Activated T-cell treated with anti-CD3 and anti-CD28 coated beads for 4 hours (primary cell): ENCODE measurements at regions not wholly inside any gene's neighbourhood (a gene's known extent, or its start where the extent isn't known, plus 50 kb on each side); places are given as distances from the start of the nearest gene placed in this dataset.

Experiments
- DNase-seq: peaks from one replicate; pipeline ENCODE4 v3.0.0-alpha.2; 2020

DNA sequence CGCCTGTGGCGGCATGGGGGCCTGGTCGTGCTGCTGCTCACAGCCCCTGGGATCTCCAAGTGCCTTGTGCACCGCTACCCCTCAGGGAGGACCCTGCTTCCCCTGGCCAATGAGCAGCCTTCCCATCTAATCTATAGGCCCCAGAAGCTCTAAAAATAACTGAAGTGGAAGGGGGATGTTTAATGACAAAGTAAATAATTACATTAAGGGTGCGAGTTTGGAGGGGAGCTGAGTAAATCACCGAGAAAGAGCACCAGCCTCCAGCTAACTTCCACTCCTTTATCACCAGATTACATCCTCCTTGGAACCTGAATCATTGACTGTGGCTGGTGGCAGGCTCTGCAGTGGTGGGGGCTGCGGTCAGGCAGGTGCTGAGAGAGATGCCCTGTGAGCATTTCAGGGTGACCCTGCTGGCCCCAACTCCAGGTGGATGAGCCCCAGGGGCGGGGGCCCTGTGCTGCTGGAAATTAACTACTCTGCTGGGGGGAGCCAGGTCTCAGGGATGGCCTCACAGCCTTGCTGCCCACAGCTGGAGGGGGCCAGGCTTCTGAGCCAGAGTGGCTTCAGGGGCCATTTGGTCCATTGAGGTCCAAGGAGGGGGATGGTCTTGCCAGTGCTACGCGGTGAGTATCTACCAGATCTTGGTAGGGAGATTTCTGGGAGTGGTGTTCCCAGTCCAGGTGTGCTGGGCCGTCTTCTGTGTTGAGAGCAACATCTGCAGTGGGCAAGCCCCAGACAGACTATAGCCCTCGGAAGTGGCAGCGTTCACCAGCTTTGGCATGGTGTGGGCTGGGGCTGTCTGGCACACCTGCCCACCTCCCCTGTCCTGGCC, 74.2 kb downstream of the GLI2 start:
- DNase-seq: no peak

DNA sequence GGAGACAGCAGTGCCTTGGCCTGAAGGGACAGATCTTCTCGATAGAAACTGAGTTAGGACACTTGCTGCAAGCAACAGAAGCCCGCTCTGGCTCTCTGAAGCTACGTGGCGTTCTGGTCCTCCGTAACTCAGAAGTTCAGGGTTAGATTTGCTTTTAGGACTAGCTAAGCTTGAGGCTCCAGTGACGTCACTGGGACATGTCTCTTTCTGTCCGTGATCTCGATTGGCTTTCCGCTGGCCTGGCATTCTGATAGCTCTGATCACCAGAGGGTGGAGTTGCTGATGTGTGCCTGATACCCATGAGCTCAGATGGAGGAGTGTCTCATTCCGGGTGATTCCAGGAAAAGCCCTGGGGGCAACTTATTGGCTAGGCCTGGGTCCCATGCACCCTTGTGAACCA, 75.0 kb downstream of the GLI2 start:
- DNase-seq: no peak

GRCh38 chr2:120812866-120813265, 77.2 kb downstream of the GLI2 start:
- no peak for DNase-seq

DNA sequence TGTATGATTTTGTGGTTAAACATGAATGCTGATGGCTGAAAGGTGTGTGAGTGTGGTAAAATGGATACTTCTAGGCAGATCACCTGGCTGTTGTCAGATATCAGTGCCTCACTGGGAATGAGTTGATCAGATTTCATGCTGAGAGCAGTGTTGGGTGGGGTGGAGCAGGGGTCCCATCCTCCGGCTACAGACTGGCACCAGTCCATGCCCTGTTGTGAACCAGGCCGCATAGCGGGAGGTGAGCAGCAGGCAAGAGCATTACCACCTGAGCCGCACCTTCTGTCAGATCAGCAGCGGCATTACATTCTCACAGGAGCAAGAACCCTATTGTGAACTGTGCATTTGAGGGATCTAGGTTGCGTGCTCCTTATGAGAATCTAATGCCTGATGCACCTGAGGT, 78.7 kb downstream of the GLI2 start:
- DNase-seq: no peak

DNA sequence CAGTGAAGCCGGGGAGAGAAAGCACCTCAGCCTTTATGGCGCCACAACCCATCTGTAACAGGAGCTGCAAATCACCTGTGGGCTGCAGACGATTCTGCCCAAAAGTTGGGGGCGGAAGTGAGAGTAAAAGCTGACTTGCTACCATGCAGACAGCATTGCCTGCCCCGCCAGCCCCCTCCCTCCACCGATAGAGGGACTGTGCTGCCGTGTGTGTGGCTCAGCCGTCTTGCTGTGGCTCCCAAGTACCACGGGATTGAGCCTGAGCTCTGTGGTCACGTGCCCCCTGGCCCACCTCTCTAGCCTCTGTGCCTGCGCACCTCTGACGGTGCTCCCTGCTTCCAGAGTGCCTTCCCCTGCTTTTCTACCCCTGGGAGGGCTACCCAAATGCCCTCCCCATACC, 79.6 kb downstream of the GLI2 start:
- no peak for DNase-seq

- DNase-seq: no peak
Measured at GRCh38 chr2:120817136-120817955, 81.7 kb downstream of the GLI2 start.

- DNase-seq: no peak
Measured at GRCh38 chr2:120817956-120818325, 82.3 kb downstream of the GLI2 start.

- DNase-seq: no peak
Measured at GRCh38 chr2:120818441-120818920, 82.8 kb downstream of the GLI2 start.

GRCh38 chr2:120819720-120820210, 84.1 kb downstream of the GLI2 start:
- no peak for DNase-seq

DNA sequence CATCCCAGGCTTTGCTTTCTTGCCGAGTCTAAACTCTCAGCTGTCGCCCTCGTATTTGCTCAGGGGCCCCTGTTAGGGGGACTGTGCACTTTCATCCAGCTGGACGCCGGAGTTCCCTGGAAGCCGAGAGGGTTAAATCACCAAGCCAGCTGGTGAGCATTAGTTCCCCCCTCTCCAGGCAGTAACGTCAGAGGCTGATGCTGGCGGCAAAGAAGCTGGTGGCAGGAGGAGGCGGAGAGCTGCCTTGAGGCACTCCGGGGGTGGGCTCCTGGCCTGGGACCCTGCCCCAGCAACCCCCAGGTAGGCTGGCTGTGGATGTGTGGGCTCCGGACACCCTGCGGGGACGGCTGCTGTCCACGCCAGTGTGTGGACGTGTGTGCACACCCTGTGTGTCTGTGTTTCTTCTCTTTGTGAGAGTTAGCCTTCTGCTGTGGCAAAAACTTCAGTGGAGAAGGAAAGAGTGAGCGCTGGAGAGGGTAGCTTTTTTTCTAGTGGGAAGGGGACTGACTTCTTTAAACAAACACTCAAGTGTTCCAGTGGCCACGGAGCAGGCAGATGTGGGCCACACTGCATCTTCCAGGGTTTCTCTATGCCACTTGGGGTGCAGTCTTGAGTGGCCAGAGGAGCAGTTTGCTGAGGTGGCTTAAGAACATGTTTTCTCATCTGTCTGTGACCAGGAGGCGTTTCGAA, 84.7 kb downstream of the GLI2 start:
- no peak for DNase-seq

DNA sequence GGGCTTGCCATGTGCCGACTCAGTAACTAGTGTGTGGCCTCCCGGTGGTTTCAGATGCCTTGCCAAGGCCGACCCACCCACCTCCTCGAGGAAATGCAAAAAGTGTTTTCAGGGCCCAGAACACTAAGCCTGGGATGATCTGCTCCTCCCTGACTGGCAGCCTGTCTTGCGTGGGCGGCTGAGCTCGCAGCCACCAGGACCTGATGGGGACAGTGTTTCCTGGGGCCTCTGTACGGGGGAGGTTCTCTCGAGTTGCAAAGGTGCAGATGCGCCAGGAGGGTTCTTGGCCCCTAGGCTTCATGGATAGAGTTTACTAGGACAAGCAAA, 85.2 kb downstream of the GLI2 start:
- no peak for DNase-seq

DNA sequence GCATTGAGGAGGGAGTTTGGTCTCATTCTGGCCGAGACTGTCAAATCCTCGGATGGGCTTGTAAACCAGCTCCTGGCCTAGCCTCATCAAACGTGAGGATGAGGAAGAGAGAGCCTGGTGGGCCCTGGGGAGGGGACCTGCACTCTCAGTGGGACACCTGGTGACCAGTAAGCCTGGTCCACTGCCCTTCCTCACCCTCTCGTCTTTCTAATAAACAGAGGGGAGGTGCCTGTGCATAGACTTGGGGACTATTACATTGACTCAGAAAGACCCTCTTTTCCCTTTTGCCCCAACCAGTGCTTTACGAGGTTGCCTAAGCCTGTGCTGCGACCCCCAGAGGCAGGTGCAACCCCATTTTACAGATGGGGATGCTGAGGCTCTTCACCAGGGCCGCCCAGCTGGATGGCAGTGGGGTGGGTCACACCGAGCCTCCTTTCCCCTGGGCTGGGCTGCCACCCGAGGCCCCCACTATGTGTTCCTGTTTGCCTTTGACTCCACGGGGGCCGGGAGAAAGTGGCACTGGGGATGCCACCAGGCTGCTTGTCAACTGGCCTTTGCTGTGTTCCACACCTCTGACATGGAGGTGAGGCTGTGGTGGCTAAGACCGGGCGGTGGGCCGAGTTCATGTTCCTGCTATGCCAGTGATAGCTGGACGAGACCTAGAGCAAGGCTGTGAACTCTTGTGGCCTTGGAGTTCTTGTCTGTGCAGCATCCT, 85.9 kb downstream of the GLI2 start:
- DNase-seq: no peak

DNA sequence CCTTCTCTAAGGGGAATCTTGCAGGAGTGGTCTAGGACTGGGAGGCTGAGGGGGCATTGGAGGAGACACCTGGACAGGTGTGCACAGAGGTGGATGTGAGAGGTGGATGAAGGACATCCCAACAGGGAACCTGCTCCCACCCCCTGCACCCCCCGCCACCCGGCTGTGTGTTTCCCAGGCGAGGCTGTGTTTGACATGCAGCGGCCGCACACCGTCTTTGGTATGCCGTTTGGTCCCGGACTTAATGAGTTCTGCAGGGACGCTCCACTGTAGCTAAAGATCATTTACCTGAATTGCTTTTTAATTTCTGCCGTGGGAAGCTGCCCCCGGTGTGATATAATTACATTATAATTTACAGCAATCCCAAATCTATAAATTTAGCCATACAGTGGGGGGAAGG, 87.3 kb downstream of the GLI2 start:
- no peak for DNase-seq

DNA sequence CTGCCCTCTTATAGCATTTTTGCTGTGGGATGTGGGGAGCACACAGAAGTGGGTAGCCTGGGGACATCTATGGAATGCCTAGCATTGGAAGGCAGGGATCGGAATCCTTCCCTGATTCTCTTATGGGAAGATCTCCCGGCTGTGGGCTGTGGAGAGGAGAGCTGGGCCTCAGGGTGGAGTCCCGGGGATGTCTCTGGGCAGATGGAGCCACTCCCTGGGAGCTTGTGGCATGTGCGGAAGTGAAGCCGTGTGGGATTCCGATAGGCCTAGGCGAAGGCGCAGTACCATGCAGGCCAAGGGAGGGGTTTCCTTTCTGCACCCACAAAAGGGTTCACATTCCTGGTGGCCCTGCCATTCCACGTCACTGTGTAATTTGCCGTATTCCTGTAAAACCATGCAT, 87.9 kb downstream of the GLI2 start:
- DNase-seq: no peak

DNA sequence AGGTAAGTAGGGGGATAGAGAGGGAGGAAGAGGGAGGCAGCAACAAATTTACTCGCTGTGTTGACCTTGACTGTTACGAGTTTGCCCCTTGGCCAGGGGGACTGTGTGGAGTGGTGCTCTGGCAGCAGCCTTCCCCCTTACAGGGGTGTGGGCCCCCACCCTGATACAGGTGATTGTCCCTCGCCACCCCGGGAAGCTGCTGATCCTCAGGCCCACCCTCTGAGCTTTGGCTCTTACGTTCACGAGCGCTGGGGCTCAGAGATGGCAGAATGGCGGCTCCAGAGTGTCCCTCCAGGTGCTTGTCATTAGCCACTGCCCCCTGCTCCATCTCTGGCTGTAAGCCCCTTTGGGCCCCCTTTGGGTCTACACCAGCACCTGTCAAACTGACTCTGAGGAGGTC, 88.6 kb downstream of the GLI2 start:
- DNase-seq: no peak

- no peak for DNase-seq
Measured at GRCh38 chr2:120825370-120826259, 89.9 kb downstream of the GLI2 start.

GRCh38 chr2:120826260-120826648, 90.6 kb downstream of the GLI2 start:
- DNase-seq: no peak

DNA sequence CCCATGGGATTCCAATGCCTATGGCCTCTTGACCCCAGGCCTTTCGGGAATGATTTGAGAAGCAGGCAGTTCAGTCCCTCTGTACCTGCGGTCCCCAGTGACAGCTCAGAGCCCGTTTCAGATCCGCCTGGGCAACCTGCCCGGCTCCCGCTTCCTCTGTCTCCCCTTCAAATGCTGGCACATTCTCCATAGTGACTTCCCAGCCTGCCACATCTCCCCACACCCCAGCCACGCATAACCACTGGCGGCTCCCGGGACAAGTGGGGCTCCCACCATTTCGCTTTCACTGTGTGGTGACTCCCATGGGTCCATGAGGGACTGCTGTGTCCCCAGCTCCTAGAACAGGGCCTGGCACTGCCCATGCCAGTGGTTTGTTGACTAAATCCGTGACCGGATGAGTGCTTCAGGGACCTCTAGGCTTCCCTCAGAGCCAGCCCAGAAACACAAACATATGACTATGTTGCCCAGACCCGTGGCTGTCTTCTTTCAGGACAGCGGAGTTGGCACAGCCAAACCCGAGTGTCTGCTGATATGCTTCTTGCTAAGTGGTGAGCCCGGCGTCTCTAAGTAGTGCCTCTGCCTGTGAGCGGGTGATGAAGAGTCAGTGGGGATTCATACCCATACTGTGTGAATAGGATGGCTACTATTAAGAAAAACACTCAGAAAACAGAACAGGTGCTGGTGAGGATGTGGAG, 91.2 kb downstream of the GLI2 start:
- DNase-seq: no peak

DNA sequence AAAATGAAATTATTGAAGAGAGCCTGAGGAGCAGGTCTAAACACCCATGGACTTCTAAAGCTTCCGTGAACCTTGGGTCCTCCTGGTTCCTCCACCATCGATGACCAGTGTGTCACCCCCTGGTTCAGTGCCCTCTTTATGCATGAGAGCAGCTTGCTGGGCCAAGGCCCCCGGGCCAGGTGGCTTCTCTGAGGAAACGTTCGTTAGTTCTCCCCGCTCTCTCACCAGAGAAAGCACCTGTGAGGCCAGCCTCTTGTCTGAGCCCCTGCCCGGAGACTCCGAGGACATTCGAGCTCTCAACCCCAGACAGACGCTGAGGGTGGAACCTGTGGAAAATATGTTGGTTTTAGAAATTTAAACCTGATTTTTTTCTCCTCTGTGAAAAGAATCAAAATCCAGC, 92.4 kb downstream of the GLI2 start:
- no peak for DNase-seq

- no peak for DNase-seq
Measured at GRCh38 chr2:120828829-120829632, 93.4 kb downstream of the GLI2 start.
